ENCODE measurements at regions not wholly inside any gene's neighbourhood (a gene's known extent, or its start where the extent isn't known, plus 50 kb on each side); places are given as distances from the start of the nearest gene placed in this dataset.

- Histone ChIP-seq H3K27ac (ENCODE audit: low read depth in 2 of 2, low read length in 2 of 2) (no peak overlapping the region), H3K4me1 (ENCODE audit: control insufficient read depth in 2 of 3, insufficient read depth in 2 of 3, low read depth in 1 of 3, low read length in 3 of 3) (no peaks in the 10 kb centered on the region), H3K27me3 (ENCODE audit: control insufficient read depth, insufficient read depth, low read length) (no peaks in the 10 kb centered on the region), H3K9me3 (ENCODE audit: control insufficient read depth in 2 of 3, insufficient read depth in 1 of 3, low read length in 3 of 3) (peaks cover 0 to 5% (median 0%) of the 10 kb centered on the region in 3 donors), H3K4me3 (ENCODE audit: low read length in 3 of 3) (no peak overlapping the region), H3K36me3 (ENCODE audit: control insufficient read depth in 2 of 3, insufficient read depth in 3 of 3, low read length in 3 of 3) (no peaks in the 10 kb centered on the region), H3K9ac (ENCODE audit: low read length in 3 of 3) (no peak overlapping the region)
- intact Hi-C loops (cut with DNase I): no loop called here
- peak in 1 of 5 donors; percentile 14 for DNase-seq
- TF ChIP-seq CTCF (IDR thresholded peaks at IDR 0.05; ENCODE audit: borderline replicate concordance, extremely low read depth, insufficient read depth): no peak
- no peak for FAIRE-seq
Measured at GRCh38 chr11:15720460-15720859, 605.7 kb downstream of the INSC start.

GRCh38 chr11:15723966-15724365 lies 609.2 kb downstream of the INSC start:
- FAIRE-seq (no peak), DNase-seq (no peak)

GRCh38 chr11:15724601-15725000 lies 609.9 kb downstream of the INSC start:
- intact Hi-C loops (cut with DNase I): no loop called here
- no peak overlapping the region for H3K9ac ChIP-seq (ENCODE audit: low read length in 3 of 3)
- H3K36me3 ChIP-seq (ENCODE audit: control insufficient read depth in 2 of 3, insufficient read depth in 3 of 3, low read length in 3 of 3): no peaks in the 10 kb centered on the region
- DNase-seq: peak in 1 of 5 donors; percentile 42
- no peak overlapping the region for H3K4me3 ChIP-seq (ENCODE audit: low read length in 3 of 3)
- no peaks in the 10 kb centered on the region for H3K4me1 ChIP-seq (ENCODE audit: control insufficient read depth in 2 of 3, insufficient read depth in 2 of 3, low read depth in 1 of 3, low read length in 3 of 3)
- peaks cover 0 to 5% (median 0%) of the 10 kb centered on the region in 3 donors for H3K9me3 ChIP-seq (ENCODE audit: control insufficient read depth in 2 of 3, insufficient read depth in 1 of 3, low read length in 3 of 3)
- no peak for TF ChIP-seq CTCF (IDR thresholded peaks at IDR 0.05; ENCODE audit: borderline replicate concordance, extremely low read depth, insufficient read depth)
- no peaks in the 10 kb centered on the region for H3K27me3 ChIP-seq (ENCODE audit: control insufficient read depth, insufficient read depth, low read length)
- FAIRE-seq: no peak
- no peak overlapping the region for H3K27ac ChIP-seq (ENCODE audit: low read depth in 2 of 2, low read length in 2 of 2)

More at GRCh38 chr11:15723966-15724365, 609.2 kb downstream of the INSC start:
- Histone ChIP-seq H3K4me1 (ENCODE audit: control insufficient read depth in 2 of 3, insufficient read depth in 2 of 3, low read depth in 1 of 3, low read length in 3 of 3) (no peaks in the 10 kb centered on the region), H3K36me3 (ENCODE audit: control insufficient read depth in 2 of 3, insufficient read depth in 3 of 3, low read length in 3 of 3) (no peaks in the 10 kb centered on the region), H3K27me3 (ENCODE audit: control insufficient read depth, insufficient read depth, low read length) (no peaks in the 10 kb centered on the region), H3K27ac (ENCODE audit: low read depth in 2 of 2, low read length in 2 of 2) (no peak overlapping the region), H3K9me3 (ENCODE audit: control insufficient read depth in 2 of 3, insufficient read depth in 1 of 3, low read length in 3 of 3) (peaks cover 0 to 5% (median 0%) of the 10 kb centered on the region in 3 donors), H3K9ac (ENCODE audit: low read length in 3 of 3) (no peak overlapping the region), H3K4me3 (ENCODE audit: low read length in 3 of 3) (no peak overlapping the region)
- intact Hi-C loops (cut with DNase I): no loop called here
- TF ChIP-seq CTCF (IDR thresholded peaks at IDR 0.05; ENCODE audit: borderline replicate concordance, extremely low read depth, insufficient read depth): no peak

GRCh38 chr11:15725246-15725645 lies 610.5 kb downstream of the INSC start:
- Histone ChIP-seq H3K9me3 (ENCODE audit: control insufficient read depth in 2 of 3, insufficient read depth in 1 of 3, low read length in 3 of 3) (peaks cover 0 to 5% (median 0%) of the 10 kb centered on the region in 3 donors), H3K4me1 (ENCODE audit: control insufficient read depth in 2 of 3, insufficient read depth in 2 of 3, low read depth in 1 of 3, low read length in 3 of 3) (no peaks in the 10 kb centered on the region), H3K36me3 (ENCODE audit: control insufficient read depth in 2 of 3, insufficient read depth in 3 of 3, low read length in 3 of 3) (no peaks in the 10 kb centered on the region), H3K27me3 (ENCODE audit: control insufficient read depth, insufficient read depth, low read length) (no peaks in the 10 kb centered on the region), H3K27ac (ENCODE audit: low read depth in 2 of 2, low read length in 2 of 2) (no peak overlapping the region), H3K9ac (ENCODE audit: low read length in 3 of 3) (no peak overlapping the region), H3K4me3 (ENCODE audit: low read length in 3 of 3) (no peak overlapping the region)
- intact Hi-C loops (cut with DNase I): no loop called here
- FAIRE-seq (no peak), DNase-seq (no peak)
- TF ChIP-seq CTCF (IDR thresholded peaks at IDR 0.05; ENCODE audit: borderline replicate concordance, extremely low read depth, insufficient read depth): no peak
